GM12872 (cell line): ENCODE measurements at regions not wholly inside any gene's neighbourhood (a gene's known extent, or its start where the extent isn't known, plus 50 kb on each side); places are given as distances from the start of the nearest gene placed in this dataset.

Experiments used
- CTCF ChIP-seq: IDR thresholded peaks from 3 replicates; pipeline ENCODE4 v1.5.1; 2011; ENCODE audit warnings: low read depth, mild to moderate bottlenecking, low read length, moderate library complexity; ENCODE audit not compliant: insufficient read depth

DNA sequence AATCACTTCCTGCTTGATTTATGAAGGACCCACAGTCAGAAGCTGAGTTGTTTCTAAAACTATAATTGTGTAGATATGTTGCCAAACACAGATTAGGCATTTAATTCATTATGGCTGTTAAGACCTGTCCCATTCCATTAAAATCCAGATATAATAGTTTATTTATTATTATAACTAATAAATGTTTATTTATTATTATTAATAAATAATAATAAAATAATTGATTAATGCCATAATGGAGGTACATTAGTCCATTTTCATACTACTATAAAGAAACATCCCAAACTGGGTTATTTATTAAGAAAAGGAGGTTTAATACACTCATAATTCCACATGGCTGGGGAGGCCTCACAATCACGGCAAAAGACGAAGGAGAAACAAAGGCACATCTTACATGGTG is 1240.9 kb downstream of the CDH11 start:
- no peak for TF ChIP-seq CTCF

DNA sequence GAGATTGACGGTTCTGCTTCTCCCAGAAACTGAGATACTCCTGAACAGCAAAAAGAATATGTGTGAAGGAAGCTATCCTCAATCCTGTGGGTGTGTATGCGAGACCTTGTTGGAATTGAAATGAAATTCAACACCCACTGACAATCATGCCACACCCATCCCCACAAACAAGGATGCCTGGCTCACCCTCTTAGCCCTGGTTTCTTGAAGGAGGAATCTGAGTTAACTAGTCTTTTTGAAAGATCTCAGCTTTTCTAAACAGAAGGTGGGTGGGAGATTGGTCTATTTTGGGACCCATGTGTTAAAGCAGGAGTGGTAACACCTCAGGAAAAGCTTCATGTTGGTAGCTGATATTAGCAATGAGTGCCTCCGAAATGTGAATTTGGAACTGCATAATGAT is 1244.5 kb downstream of the CDH11 start:
- no peak for TF ChIP-seq CTCF

- no peak for TF ChIP-seq CTCF
Measured at GRCh38 chr16:63876103-63876502, 1245.8 kb downstream of the CDH11 start.

DNA sequence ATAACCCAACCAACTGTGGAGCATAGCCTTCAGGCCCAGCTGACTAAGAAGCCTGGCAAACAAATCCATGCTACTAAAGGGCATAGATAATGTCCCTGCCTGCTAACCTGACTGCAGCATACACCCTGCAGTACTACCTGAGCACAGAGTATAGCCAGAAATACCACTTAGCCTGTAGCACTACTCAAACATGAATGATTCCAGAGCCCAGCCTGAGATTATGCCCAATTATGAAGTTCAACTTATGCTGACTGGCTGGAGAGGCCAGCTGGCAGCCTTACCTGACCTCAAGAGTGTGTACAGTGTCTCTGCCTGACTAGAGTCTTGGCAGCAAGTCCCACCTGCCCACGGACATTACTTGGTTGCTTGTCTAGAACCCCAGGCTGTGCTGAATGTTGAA is 1265.3 kb downstream of the CDH11 start:
- no peak for TF ChIP-seq CTCF

DNA sequence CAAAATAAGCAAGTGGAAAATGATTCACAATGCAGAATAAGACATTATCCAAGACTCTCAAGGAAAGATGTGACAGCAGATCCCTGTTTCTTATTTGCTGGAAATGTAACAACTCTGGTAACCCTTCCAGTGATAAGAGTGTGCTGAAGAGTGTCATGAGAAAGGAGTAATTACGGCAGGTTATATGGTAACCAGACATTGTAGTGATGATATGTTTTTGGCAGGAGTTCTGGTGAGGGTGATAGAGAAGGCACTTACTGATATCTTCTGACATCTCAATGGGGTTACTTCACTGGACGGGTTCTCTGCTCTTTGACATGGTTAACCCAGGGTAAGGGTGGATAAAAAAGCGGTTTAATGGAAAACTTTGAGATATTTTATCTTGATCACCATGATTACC is 1270.9 kb downstream of the CDH11 start:
- no peak for TF ChIP-seq CTCF

DNA sequence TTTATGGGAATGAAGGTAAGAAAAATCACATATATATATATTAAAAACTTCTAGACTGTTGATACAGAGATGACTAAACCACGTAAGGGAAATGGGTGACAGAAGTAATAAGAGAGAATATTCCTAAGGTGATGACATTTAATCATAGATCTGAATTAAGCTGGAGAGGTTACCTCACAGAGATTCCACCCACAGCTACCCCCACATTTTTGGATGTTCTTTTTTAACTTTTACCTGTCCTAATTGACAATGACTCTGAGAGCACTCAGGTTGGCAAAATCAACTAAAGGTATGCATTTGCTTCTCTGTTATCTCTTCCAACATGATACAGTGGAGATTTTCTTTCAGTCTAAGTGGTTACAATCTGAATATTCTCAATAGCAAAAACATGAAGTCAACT is 1280.6 kb downstream of the CDH11 start:
- no peak for TF ChIP-seq CTCF

DNA sequence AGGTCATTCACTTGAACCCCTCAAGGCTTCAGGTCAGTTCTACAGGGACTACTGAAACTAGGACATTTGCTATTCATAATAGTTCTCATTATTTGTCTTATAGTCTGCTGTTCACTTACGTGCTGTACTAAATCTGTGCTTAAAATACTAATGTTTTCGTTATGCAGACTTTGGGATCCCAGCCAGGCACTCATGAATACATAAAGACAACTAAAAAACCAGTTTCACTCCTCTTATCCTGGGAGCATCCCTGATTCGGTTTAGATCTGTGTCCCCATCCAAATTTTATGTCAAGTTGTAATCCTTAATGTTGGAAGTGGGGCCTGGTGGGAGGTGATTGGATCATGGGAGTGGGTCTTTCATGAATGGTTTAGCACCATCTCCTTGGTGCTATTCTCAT is 1291.8 kb downstream of the CDH11 start:
- no peak for TF ChIP-seq CTCF

DNA sequence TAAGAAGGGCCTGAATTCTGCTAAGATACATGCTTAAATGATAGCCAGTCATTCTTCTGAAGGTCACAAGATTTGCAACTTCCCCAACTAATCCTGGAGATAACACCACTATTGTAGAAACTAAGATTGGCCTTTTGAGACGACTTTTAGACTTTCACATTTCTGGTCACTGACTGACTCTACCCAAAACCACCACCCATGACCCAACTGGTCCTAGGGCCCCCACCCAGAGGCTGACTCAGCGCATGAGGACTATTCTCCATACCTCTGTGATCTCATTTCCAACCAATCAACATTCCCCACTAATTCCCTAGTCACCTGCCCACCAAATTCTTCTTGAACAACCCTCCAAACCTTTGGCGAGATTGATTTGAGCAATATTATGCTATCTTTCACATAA is 1299.0 kb downstream of the CDH11 start:
- TF ChIP-seq CTCF, result no peak
